ENCODE measurements at regions not wholly inside any gene's neighbourhood (a gene's known extent, or its start where the extent isn't known, plus 50 kb on each side); places are given as distances from the start of the nearest gene placed in this dataset.

DNA sequence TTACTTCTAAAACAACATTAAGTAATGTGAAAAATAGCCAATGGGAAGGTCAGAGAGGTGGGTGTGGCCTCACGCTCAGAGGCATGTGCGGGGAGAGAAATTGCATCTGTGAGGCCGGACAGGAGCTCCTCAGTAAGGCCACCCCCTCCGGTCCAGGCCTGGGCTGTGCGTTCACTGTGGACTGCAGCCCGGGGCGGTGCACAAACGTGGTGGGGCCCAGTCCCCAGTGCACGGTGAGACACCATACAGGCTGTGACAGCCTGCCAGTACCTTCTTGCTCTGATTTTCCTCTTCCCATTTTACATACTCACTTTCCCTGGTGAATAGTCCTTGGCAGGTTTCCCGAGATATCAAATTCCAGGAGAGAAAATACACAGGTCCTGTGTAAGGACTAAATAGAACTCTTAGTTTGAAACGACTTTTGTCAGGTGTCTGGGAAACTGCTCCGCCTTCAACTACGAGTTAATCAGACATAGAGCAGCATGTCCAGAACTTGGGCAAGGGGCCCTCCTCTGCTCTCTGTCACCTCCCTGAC, 174.1 kb upstream of the MKI67 start:
- Histone ChIP-seq H3K9me3 (ENCODE audit: low read depth) (no peaks in the 10 kb centered on the region), H3K4me1 (ENCODE audit: insufficient read depth) (no peaks in the 10 kb centered on the region), H4K20me1 (ENCODE audit: insufficient read depth, poor library complexity, severe bottlenecking) (no peaks in the 10 kb centered on the region), H3K9me2 (replicated peaks; ENCODE audit: insufficient read depth) (no peaks in the 10 kb centered on the region), H3K27ac (no peak overlapping the region), H3K4me2 (no peak overlapping the region), H2AFZ (no peak overlapping the region), H3K36me3 (replicated peaks; ENCODE audit: insufficient read depth, low read depth) (no peaks in the 10 kb centered on the region), H3K27me3 (no peaks in the 10 kb centered on the region), H3K79me2 (no peaks in the 10 kb centered on the region), H3K4me3 (no peak overlapping the region)
- DNase-seq (ENCODE audit: low spot score): no peak
- 75% methylated on average over 13 of the region's 13 CpGs for WGBS (ENCODE audit: low lambda C conversion rate, missing lambda C conversion rate)
- TF ChIP-seq, protein P1, sequence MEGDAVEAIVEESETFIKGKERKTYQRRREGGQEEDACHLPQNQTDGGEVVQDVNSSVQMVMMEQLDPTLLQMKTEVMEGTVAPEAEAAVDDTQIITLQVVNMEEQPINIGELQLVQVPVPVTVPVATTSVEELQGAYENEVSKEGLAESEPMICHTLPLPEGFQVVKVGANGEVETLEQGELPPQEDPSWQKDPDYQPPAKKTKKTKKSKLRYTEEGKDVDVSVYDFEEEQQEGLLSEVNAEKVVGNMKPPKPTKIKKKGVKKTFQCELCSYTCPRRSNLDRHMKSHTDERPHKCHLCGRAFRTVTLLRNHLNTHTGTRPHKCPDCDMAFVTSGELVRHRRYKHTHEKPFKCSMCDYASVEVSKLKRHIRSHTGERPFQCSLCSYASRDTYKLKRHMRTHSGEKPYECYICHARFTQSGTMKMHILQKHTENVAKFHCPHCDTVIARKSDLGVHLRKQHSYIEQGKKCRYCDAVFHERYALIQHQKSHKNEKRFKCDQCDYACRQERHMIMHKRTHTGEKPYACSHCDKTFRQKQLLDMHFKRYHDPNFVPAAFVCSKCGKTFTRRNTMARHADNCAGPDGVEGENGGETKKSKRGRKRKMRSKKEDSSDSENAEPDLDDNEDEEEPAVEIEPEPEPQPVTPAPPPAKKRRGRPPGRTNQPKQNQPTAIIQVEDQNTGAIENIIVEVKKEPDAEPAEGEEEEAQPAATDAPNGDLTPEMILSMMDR (IDR thresholded peaks at IDR 0.05; ENCODE audit: poor library complexity): no peak
- TF ChIP-seq EZH2 (IDR thresholded peaks at IDR 0.05; ENCODE audit: borderline replicate concordance): no peak
- no peak for TF ChIP-seq EZH2phosphoT487 (IDR thresholded peaks at IDR 0.05; ENCODE audit: low read depth, severe bottlenecking, unreplicated experiment)

DNA sequence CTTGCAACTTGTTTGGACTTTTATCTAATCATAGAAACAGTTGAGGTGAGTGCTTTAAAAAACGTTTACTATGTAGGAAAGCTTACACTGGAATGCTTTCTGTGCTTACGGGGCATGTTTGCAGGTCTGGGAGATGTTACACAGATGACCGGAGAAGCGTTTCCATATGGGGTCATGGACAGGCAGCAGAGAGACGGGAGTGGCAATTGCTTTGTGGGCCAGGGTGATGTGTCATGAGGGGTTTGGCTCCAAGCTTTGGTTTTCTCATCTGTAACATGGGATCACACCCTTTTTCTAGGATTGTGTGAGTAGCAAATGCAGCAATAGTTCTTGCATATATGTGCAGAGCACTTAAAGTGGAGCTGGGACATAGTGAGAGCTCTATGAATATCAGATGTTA, 174.8 kb upstream of the MKI67 start:
- Histone ChIP-seq H3K27ac (no peak overlapping the region), H3K9me3 (ENCODE audit: low read depth) (no peaks in the 10 kb centered on the region), H3K4me3 (no peak overlapping the region), H3K36me3 (replicated peaks; ENCODE audit: insufficient read depth, low read depth) (no peaks in the 10 kb centered on the region), H4K20me1 (ENCODE audit: insufficient read depth, poor library complexity, severe bottlenecking) (no peaks in the 10 kb centered on the region), H3K9me2 (replicated peaks; ENCODE audit: insufficient read depth) (no peaks in the 10 kb centered on the region), H2AFZ (no peak overlapping the region), H3K79me2 (no peaks in the 10 kb centered on the region), H3K4me2 (no peak overlapping the region), H3K27me3 (no peaks in the 10 kb centered on the region), H3K4me1 (ENCODE audit: insufficient read depth) (no peaks in the 10 kb centered on the region)
- TF ChIP-seq, protein P1 (IDR thresholded peaks at IDR 0.05; ENCODE audit: poor library complexity): no peak
- TF ChIP-seq EZH2phosphoT487 (IDR thresholded peaks at IDR 0.05; ENCODE audit: low read depth, severe bottlenecking, unreplicated experiment): no peak
- TF ChIP-seq EZH2 (IDR thresholded peaks at IDR 0.05; ENCODE audit: borderline replicate concordance): no peak
- 58% methylated on average over 5 of the region's 5 CpGs for WGBS (ENCODE audit: low lambda C conversion rate, missing lambda C conversion rate)
- no peak for DNase-seq (ENCODE audit: low spot score)

DNA sequence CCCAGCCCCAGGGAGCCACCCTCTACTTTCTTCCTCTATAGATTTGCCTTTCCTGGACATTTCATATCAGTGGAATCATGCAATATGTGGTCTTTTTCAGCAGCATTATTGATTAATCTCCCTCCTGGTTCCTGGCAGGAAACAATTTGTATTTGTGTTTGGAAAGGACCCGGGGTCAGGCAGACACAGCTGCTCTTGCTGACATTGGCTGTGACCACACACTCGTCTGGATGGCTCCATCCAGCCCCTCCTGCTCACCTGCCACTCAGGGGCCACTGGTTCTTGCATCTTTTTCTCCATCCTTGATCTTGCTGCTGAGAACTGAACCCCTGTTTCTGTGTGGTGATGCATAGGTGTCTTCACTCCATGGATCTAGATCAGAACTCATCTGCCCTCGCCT, 176.6 kb upstream of the MKI67 start:
- no peaks in the 10 kb centered on the region for H3K4me1 ChIP-seq (ENCODE audit: insufficient read depth)
- DNase-seq (ENCODE audit: low spot score): no peak
- H3K9me2 ChIP-seq (replicated peaks; ENCODE audit: insufficient read depth): no peaks in the 10 kb centered on the region
- H4K20me1 ChIP-seq (ENCODE audit: insufficient read depth, poor library complexity, severe bottlenecking): no peaks in the 10 kb centered on the region
- H3K36me3 ChIP-seq (replicated peaks; ENCODE audit: insufficient read depth, low read depth): no peaks in the 10 kb centered on the region
- no peak overlapping the region for H2AFZ ChIP-seq
- TF ChIP-seq, protein P1 (IDR thresholded peaks at IDR 0.05; ENCODE audit: poor library complexity): no peak
- TF ChIP-seq EZH2phosphoT487 (IDR thresholded peaks at IDR 0.05; ENCODE audit: low read depth, severe bottlenecking, unreplicated experiment) (no peak), EZH2 (IDR thresholded peaks at IDR 0.05; ENCODE audit: borderline replicate concordance) (no peak)
- H3K9me3 ChIP-seq (ENCODE audit: low read depth): no peaks in the 10 kb centered on the region
- H3K27me3 ChIP-seq: no peaks in the 10 kb centered on the region
- H3K4me3 ChIP-seq: no peak overlapping the region
- no peak overlapping the region for H3K4me2 ChIP-seq
- WGBS (ENCODE audit: low lambda C conversion rate, missing lambda C conversion rate): 80% methylated on average over 3 of the region's 3 CpGs
- H3K27ac ChIP-seq: no peak overlapping the region
- H3K79me2 ChIP-seq: no peaks in the 10 kb centered on the region

DNA sequence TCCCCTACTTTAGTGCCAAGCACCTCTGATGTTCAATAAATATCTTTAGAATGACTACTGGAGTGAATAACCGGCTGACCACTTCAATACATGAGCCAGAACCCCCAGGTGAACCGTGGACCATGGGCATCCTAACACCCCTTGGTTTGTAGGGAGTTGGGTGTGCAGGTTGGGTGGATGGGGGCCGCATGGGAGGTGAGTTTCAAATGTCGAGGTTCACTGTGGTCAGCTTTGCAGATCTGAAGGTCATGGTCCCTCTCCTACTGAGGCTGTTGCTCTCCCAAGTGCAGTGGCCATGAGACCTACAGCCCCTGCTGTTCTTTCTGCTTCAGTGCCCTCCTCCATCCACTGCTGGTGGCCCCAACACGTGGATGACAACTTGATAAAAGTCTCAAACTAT, 178.0 kb upstream of the MKI67 start:
- TF ChIP-seq, protein P1 (IDR thresholded peaks at IDR 0.05; ENCODE audit: poor library complexity): no peak
- Histone ChIP-seq H3K4me3 (no peak overlapping the region), H2AFZ (no peak overlapping the region), H3K79me2 (no peaks in the 10 kb centered on the region), H3K36me3 (replicated peaks; ENCODE audit: insufficient read depth, low read depth) (no peaks in the 10 kb centered on the region), H3K9me3 (ENCODE audit: low read depth) (no peaks in the 10 kb centered on the region), H3K27me3 (no peaks in the 10 kb centered on the region), H3K4me2 (no peak overlapping the region), H4K20me1 (ENCODE audit: insufficient read depth, poor library complexity, severe bottlenecking) (no peaks in the 10 kb centered on the region), H3K9me2 (replicated peaks; ENCODE audit: insufficient read depth) (no peaks in the 10 kb centered on the region), H3K4me1 (ENCODE audit: insufficient read depth) (no peaks in the 10 kb centered on the region), H3K27ac (no peak overlapping the region)
- DNase-seq (ENCODE audit: low spot score): no peak
- 83% methylated on average over 5 of the region's 5 CpGs for WGBS (ENCODE audit: low lambda C conversion rate, missing lambda C conversion rate)
